SU-DHL-6 (cell line): ENCODE measurements at regions not wholly inside any gene's neighbourhood (a gene's known extent, or its start where the extent isn't known, plus 50 kb on each side); places are given as distances from the start of the nearest gene placed in this dataset.

Experiments used
- H2AFZ ChIP-seq: fragments of 200-600 bp; sonication (generic); 2 replicates; pipeline ENCODE4 v1.6.1; 2014; ENCODE audit warnings: low read depth, mild to moderate bottlenecking, moderate library complexity, mixed read lengths, antibody characterized with exemption, low read length; ENCODE audit not compliant: severe bottlenecking
- H3F3A ChIP-seq: fragments of 200-600 bp; shearing (Covaris generic); 2 replicates; pipeline ENCODE4 v1.6.0; 2016; ENCODE audit warnings: antibody characterized with exemption, mild to moderate bottlenecking; ENCODE audit not compliant: insufficient read depth
- H3K27ac ChIP-seq: fragments of 200-600 bp; sonication (generic); 2 replicates; pipeline ENCODE4 v1.5.1; 2016; ENCODE audit warnings: low read depth, mild to moderate bottlenecking, low read length, moderate library complexity, mixed read lengths
- H3K27me3 ChIP-seq: fragments of 200-600 bp; sonication (generic), shearing (Covaris generic); 2 replicates; pipeline ENCODE4 v1.6.0; 2014; ENCODE audit warnings: mild to moderate bottlenecking, low read length
- H3K36me3 ChIP-seq: fragments of 200-600 bp; sonication (generic); 2 replicates; pipeline ENCODE4 v1.6.1; 2014; ENCODE audit warnings: mild to moderate bottlenecking, low read length, mixed read lengths
- H3K4me2 ChIP-seq: fragments of 300-600, 200-600 bp; shearing (Covaris generic), sonication (generic); 2 replicates; pipeline ENCODE4 v1.6.0; 2014; ENCODE audit warnings: low read length, low read depth, mild to moderate bottlenecking; ENCODE audit not compliant: poor library complexity, severe bottlenecking
- H3K4me3 ChIP-seq: fragments of 200-600 bp; sonication (generic); 2 replicates; pipeline ENCODE4 v1.5.1; 2014; ENCODE audit warnings: antibody characterized with exemption, low read length, mild to moderate bottlenecking, mixed read lengths; ENCODE audit not compliant: insufficient read depth, poor library complexity, severe bottlenecking
- H3K79me2 ChIP-seq: fragments of 200-600 bp; sonication (generic); 2 replicates; pipeline ENCODE4 v1.6.1; 2014; ENCODE audit warnings: mild to moderate bottlenecking, low read length, moderate library complexity; ENCODE audit not compliant: insufficient read depth
- H3K9ac ChIP-seq: fragments of 200-600 bp; sonication (generic); 2 replicates; pipeline ENCODE4 v1.7.0; 2014; ENCODE audit warnings: mild to moderate bottlenecking, low read length
- H3K9me2 ChIP-seq: fragments of 200-600 bp; sonication (generic); replicated peaks from 2 replicates; pipeline ENCODE4 v1.6.1; 2014; ENCODE audit warnings: low read length; ENCODE audit not compliant: insufficient read depth
- H3K9me3 ChIP-seq: fragments of 200-600 bp; sonication (generic); 2 replicates; pipeline ENCODE4 v1.6.1; 2014; ENCODE audit warnings: low read length, mixed read lengths; ENCODE audit not compliant: insufficient read depth
- H4K20me1 ChIP-seq: fragments of 200-600 bp; sonication (generic); 2 replicates; pipeline ENCODE4 v1.6.1; 2014; ENCODE audit warnings: low read depth, mild to moderate bottlenecking, antibody characterized with exemption, low read length, moderate library complexity, mixed read lengths
- CTCF ChIP-seq: fragments of 200-600 bp; sonication (generic); IDR thresholded peaks from one replicate; pipeline ENCODE4 v1.5.1; 2017; ENCODE audit warnings: antibody characterized with exemption, mild to moderate bottlenecking, low read length, moderate library complexity; ENCODE audit not compliant: insufficient read depth, poor library complexity, severe bottlenecking
- EZH2phosphoT487 ChIP-seq: fragments of 200-600 bp; sonication (generic), shearing (Covaris generic); conservative IDR thresholded peaks from 2 replicates; pipeline ENCODE4 v1.6.1; 2018; ENCODE audit warnings: mild to moderate bottlenecking, antibody characterized with exemption, low read length, moderate library complexity, mixed read lengths

GRCh38 chr3:117409701-117410459, 700.3 kb downstream of the TUSC7 start:
- TF ChIP-seq CTCF (no peak), EZH2phosphoT487 (no peak)
- Histone ChIP-seq H3K4me2 (no peak overlapping the region), H3F3A (no peaks in the 10 kb centered on the region), H3K9ac (no peak overlapping the region), H3K36me3 (no peaks in the 10 kb centered on the region), H3K79me2 (no peaks in the 10 kb centered on the region), H3K27ac (no peak overlapping the region), H3K9me3 (no peaks in the 10 kb centered on the region), H3K4me3 (no peak overlapping the region), H3K9me2 (no peaks in the 10 kb centered on the region), H3K27me3 (no peaks in the 10 kb centered on the region), H2AFZ (no peak overlapping the region), H4K20me1 (no peaks in the 10 kb centered on the region)

GRCh38 chr3:117411971-117412370, 702.4 kb downstream of the TUSC7 start:
- H2AFZ ChIP-seq: no peak overlapping the region
- H3K27me3 ChIP-seq: no peaks in the 10 kb centered on the region
- H4K20me1 ChIP-seq: no peaks in the 10 kb centered on the region
- TF ChIP-seq CTCF: no peak
- TF ChIP-seq EZH2phosphoT487: no peak
- H3K4me3 ChIP-seq: no peak overlapping the region
- H3K79me2 ChIP-seq: no peaks in the 10 kb centered on the region
- H3F3A ChIP-seq: no peaks in the 10 kb centered on the region
- no peak overlapping the region for H3K27ac ChIP-seq
- H3K36me3 ChIP-seq: no peaks in the 10 kb centered on the region
- H3K9me3 ChIP-seq: no peaks in the 10 kb centered on the region
- no peak overlapping the region for H3K4me2 ChIP-seq
- H3K9ac ChIP-seq: no peak overlapping the region
- no peaks in the 10 kb centered on the region for H3K9me2 ChIP-seq

- TF ChIP-seq CTCF: no peak
- TF ChIP-seq EZH2phosphoT487: no peak
- no peak overlapping the region for H3K27ac ChIP-seq
- no peaks in the 10 kb centered on the region for H3K27me3 ChIP-seq
- H3K4me3 ChIP-seq: no peak overlapping the region
- no peaks in the 10 kb centered on the region for H3K36me3 ChIP-seq
- no peak overlapping the region for H3K4me2 ChIP-seq
- no peak overlapping the region for H2AFZ ChIP-seq
- no peaks in the 10 kb centered on the region for H3F3A ChIP-seq
- no peaks in the 10 kb centered on the region for H3K9me2 ChIP-seq
- no peak overlapping the region for H3K9ac ChIP-seq
- no peaks in the 10 kb centered on the region for H3K79me2 ChIP-seq
- H3K9me3 ChIP-seq: no peaks in the 10 kb centered on the region
- H4K20me1 ChIP-seq: no peaks in the 10 kb centered on the region
These were observed 707.8 kb downstream of the TUSC7 start for GRCh38 chr3:117417411-117417810.
